ENCODE measurements at regions not wholly inside any gene's neighbourhood (a gene's known extent, or its start where the extent isn't known, plus 50 kb on each side); places are given as distances from the start of the nearest gene placed in this dataset.
"Not testable (repeated sequence)": the region's sequence is repeated elsewhere in the genome, so short reads cannot be mapped to it uniquely, and the experiment has no call there.

DNA sequence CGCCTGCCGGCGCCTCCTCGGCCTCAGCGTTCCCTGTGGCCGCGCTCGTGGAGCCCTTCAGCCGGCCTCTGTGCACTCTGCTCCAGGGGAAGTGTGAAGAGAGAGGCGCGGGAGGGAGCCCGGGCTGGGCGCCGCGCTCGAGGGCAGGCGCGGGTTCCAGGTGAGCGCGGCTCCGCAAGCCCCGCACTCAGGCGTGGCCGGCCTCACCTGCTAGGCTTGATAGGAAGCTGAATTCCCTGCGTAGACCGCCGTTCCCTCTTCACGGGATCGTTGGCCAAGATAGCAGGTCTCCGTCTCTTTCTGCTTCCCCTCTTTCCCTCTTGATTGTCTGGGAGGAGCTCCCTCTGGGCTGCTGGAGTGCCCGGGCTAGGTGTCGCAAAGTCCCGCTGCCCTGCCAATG is 89.7 kb downstream of the ASCL4 start:
- Mint-ChIP-seq H3K27me3 (peaks cover 59% of the 10 kb centered on the region), H3K36me3 (ENCODE audit: low read depth) (no peaks in the 10 kb centered on the region), H3K4me1 (ENCODE audit: low read depth) (no peaks in the 10 kb centered on the region), H3K4me3 (no peak overlapping the region), H3K27ac (no peak overlapping the region), H3K9me3 (no peaks in the 10 kb centered on the region)
- no peak for ATAC-seq
- ChIA-PET POLR2A (no interaction called here), CTCF (interaction anchor here (1.1 to 1.6 kb wide), 3 partner anchors 21 to 49 kb away, joined by 3 to 5 read pairs (median 3); no protein-coding TSS in a partner anchor)
- intact Hi-C loops (cut with micrococcal nuclease): no loop called here
- TF ChIP-seq, protein P1, sequence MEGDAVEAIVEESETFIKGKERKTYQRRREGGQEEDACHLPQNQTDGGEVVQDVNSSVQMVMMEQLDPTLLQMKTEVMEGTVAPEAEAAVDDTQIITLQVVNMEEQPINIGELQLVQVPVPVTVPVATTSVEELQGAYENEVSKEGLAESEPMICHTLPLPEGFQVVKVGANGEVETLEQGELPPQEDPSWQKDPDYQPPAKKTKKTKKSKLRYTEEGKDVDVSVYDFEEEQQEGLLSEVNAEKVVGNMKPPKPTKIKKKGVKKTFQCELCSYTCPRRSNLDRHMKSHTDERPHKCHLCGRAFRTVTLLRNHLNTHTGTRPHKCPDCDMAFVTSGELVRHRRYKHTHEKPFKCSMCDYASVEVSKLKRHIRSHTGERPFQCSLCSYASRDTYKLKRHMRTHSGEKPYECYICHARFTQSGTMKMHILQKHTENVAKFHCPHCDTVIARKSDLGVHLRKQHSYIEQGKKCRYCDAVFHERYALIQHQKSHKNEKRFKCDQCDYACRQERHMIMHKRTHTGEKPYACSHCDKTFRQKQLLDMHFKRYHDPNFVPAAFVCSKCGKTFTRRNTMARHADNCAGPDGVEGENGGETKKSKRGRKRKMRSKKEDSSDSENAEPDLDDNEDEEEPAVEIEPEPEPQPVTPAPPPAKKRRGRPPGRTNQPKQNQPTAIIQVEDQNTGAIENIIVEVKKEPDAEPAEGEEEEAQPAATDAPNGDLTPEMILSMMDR (IDR thresholded peaks at IDR 0.05): no peak
- no peak for DNase-seq

DNA sequence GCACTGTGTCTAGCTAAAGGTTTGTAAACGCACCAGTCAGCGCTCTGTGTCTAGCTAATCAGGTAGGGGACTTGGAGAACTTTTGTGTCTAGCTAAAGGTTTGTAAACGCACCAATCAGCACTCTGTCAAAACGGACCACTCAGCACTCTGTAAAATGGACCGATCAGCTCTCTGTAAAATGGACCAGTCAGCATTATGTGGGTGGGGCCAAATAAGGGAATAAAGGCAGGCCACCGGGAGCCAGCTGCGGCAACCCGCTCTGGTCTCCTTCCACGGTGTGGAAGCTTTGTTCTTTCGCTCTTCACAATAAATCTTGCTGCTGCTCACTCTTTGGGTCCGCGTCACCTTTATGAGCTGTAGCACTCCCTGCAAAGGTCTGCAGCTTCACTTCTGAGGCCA is 90.2 kb downstream of the ASCL4 start:
- H3K27me3 Mint-ChIP-seq: peaks cover 60% of the 10 kb centered on the region
- H3K4me1 Mint-ChIP-seq (ENCODE audit: low read depth); POLR2A ChIA-PET; ATAC-seq; H3K9me3 Mint-ChIP-seq; H3K4me3 Mint-ChIP-seq; DNase-seq; H3K27ac Mint-ChIP-seq; intact Hi-C loops (cut with micrococcal nuclease); H3K36me3 Mint-ChIP-seq (ENCODE audit: low read depth): not testable (repeated sequence)
- CTCF ChIA-PET: interaction anchor here (1.2 to 1.6 kb wide), 2 partner anchors 20 to 48 kb away, joined by 3 to 5 read pairs; no protein-coding TSS in a partner anchor

DNA sequence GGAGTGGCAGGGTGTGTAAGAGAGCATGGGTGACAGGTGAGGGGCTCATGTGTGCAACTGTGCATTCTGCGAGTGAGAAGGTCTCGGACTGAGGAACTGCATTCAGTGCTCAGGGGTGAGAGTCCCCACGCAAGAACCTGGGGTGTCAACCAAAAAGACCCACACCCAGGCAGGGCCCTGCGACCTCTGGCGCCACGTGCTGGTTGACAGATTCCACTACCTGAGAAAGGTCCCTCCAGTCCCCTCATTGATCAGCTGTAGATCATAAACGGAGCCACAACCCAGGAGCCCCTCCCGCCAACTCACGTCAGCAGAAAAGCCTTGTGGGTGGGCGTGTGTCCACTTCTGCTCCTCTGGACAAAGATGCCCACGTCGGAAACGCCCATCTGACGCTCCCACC is 98.7 kb downstream of the ASCL4 start:
- Mint-ChIP-seq H3K27ac (no peak overlapping the region), H3K27me3 (peaks cover 24% of the 10 kb centered on the region), H3K9me3 (no peaks in the 10 kb centered on the region), H3K4me1 (ENCODE audit: low read depth) (no peaks in the 10 kb centered on the region), H3K36me3 (ENCODE audit: low read depth) (no peaks in the 10 kb centered on the region), H3K4me3 (no peak overlapping the region)
- TF ChIP-seq, protein P1 (IDR thresholded peaks at IDR 0.05): no peak
- intact Hi-C loops (cut with micrococcal nuclease): no loop called here
- POLR2A ChIA-PET: no interaction called here
- no peak for ATAC-seq
- CTCF ChIA-PET: interaction anchor here (1.2 to 1.4 kb wide), 2 partner anchors 12 to 39 kb away, joined by 3 read pairs; no protein-coding TSS in a partner anchor
- no peak for DNase-seq

DNA sequence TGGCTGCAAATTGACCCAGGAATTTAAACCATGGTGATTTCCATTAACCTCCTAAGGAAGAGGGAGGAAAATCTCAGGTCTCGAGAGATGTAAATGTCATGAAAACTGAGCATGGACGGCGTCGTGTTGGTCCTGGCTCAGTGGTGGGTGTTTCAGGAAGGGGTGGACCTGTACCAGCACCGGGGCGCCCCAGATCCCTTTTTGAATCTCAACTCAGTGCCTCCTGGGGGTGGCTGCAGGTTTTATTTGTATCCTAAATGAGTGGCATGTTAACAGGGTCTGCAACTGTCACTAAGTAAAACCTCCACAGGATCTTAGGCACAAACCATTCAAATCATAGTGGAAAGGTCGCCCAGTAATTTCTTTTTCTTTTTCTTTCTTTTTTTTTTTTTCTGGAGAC is 101.3 kb downstream of the ASCL4 start:
- ChIA-PET CTCF (no interaction called here), POLR2A (no interaction called here)
- Mint-ChIP-seq H3K9me3 (no peaks in the 10 kb centered on the region), H3K4me1 (ENCODE audit: low read depth) (no peaks in the 10 kb centered on the region), H3K36me3 (ENCODE audit: low read depth) (no peaks in the 10 kb centered on the region), H3K27me3 (peaks cover 13% of the 10 kb centered on the region), H3K4me3 (no peak overlapping the region), H3K27ac (no peak overlapping the region)
- intact Hi-C loops (cut with micrococcal nuclease): no loop called here
- TF ChIP-seq, protein P1 (IDR thresholded peaks at IDR 0.05): no peak
- DNase-seq (no peak), ATAC-seq (no peak)

DNA sequence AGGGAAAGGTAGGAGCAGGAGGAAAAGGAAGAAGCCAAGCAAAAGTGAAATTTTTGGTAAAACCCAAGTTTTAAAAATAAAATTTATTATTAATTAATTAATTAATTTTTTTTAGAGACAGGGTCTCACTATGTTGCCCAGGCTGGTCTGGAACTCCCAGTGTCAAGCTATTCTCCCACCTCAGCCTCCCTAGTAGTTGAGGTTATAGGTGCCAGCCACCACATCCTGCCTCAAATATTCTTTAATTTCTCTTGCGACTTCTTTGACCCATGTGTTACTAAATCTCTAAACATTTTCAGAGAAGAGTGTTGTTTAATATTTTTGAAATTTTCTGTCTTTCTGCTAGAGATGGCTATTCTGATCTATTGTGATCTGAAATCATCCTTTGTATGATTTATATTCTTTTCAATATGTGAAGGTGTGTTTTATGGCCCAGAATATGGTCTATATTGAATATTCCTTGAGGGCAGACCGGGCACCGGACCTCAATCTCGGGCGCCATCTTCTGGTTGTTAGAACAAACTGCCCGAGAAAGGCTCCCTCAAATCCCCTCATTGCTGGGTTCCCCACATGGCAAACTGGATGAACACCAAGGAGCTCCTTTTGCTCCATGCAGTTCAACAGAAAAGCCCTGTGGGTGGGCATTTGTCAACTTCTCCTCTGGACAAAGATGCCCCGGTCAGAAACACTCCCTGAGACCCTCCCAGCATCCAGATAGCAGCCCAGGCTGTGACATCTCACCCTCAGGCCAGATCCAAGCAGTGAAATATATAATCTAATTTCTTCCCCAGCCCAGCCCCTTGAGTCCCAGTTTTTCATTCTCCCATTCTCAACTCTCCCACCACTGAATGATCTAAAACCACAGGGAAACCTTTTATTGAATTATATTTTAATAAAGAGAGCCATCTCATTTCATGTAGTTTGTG is 110.5 kb downstream of the ASCL4 start:
- Mint-ChIP-seq H3K4me1 (ENCODE audit: low read depth) (no peaks in the 10 kb centered on the region), H3K27me3 (peaks cover 10% of the 10 kb centered on the region), H3K4me3 (no peak overlapping the region), H3K9me3 (no peaks in the 10 kb centered on the region), H3K27ac (no peak overlapping the region), H3K36me3 (ENCODE audit: low read depth) (no peaks in the 10 kb centered on the region)
- ChIA-PET POLR2A (interaction anchor here (0.6 kb wide), 1 partner anchor 153 kb away, joined by 4 read pairs; no protein-coding TSS in a partner anchor), CTCF (interaction anchor here (0.5 to 2.6 kb wide), 25 partner anchors 8 to 753 kb away, joined by 3 to 21 read pairs (median 3); no protein-coding TSS in a partner anchor)
- ATAC-seq (peak; percentile 77), DNase-seq (peak; percentile 69)
- intact Hi-C loops (cut with micrococcal nuclease): loop anchor here (5.0 kb wide), 2 partner anchors 123 to 208 kb away; partner anchors contain the start of gene PRDM4
- TF ChIP-seq, protein P1 (IDR thresholded peaks at IDR 0.05): peak; percentile 81
